GM12892 (cell line): ENCODE measurements at regions not wholly inside any gene's neighbourhood (a gene's known extent, or its start where the extent isn't known, plus 50 kb on each side); places are given as distances from the start of the nearest gene placed in this dataset.

Experiments
- DNase-seq: peaks from one replicate; pipeline ENCODE4 v3.0.0; 2011; ENCODE audit not compliant: insufficient read length
- FAIRE-seq: peaks from 2 replicates; lab custom pipeline; 2011; peaks lifted over from hg19 to GRCh38; lab: Jason Lieb, UNC
- POLR2A ChIP-seq: IDR thresholded peaks from 2 replicates; pipeline ENCODE4 v1.6.1; 2011; ENCODE audit warnings: low read depth, low read length, control low read depth
- POLR2AphosphoS5 ChIP-seq: IDR thresholded peaks from 2 replicates; pipeline ENCODE4 v1.6.1; 2011; ENCODE audit warnings: low read depth, low read length, control low read depth
- TAF1 ChIP-seq: IDR thresholded peaks from 2 replicates; pipeline ENCODE4 v1.6.1; 2011; ENCODE audit warnings: low read depth, mild to moderate bottlenecking, control low read depth, low read length, borderline replicate concordance

GRCh38 chr2:142544173-142544572 lies 333.3 kb upstream of the KYNU start:
- TF ChIP-seq TAF1 (no peak), POLR2A (no peak), POLR2AphosphoS5 (no peak)
- no peak for FAIRE-seq
- DNase-seq, result no peak

GRCh38 chr2:142542431-142542910 lies 335.0 kb upstream of the KYNU start:
- TF ChIP-seq POLR2A (no peak), POLR2AphosphoS5 (no peak), TAF1 (no peak)
- DNase-seq, result no peak
- no peak for FAIRE-seq

- DNase-seq (no peak), FAIRE-seq (no peak)
- TF ChIP-seq POLR2A, result no peak
- no peak for TF ChIP-seq POLR2AphosphoS5
- no peak for TF ChIP-seq TAF1
Measured at GRCh38 chr2:142536966-142537365, 340.5 kb upstream of the KYNU start.

- no peak for FAIRE-seq
- no peak for TF ChIP-seq POLR2A
- TF ChIP-seq TAF1, result no peak
- no peak for TF ChIP-seq POLR2AphosphoS5
- no peak for DNase-seq
Measured at GRCh38 chr2:142536492-142536891, 341.0 kb upstream of the KYNU start.

GRCh38 chr2:142535311-142535710 lies 342.2 kb upstream of the KYNU start:
- TF ChIP-seq POLR2A (no peak), POLR2AphosphoS5 (no peak), TAF1 (no peak)
- no peak for DNase-seq
- FAIRE-seq, result no peak

GRCh38 chr2:142533177-142533576 lies 344.3 kb upstream of the KYNU start:
- TF ChIP-seq TAF1, result no peak
- TF ChIP-seq POLR2AphosphoS5, result no peak
- no peak for TF ChIP-seq POLR2A
- FAIRE-seq, result no peak
- DNase-seq, result no peak

- no peak for FAIRE-seq
- DNase-seq, result no peak
- no peak for TF ChIP-seq POLR2A
- no peak for TF ChIP-seq TAF1
- TF ChIP-seq POLR2AphosphoS5, result no peak
Measured at GRCh38 chr2:142531377-142531776, 346.1 kb upstream of the KYNU start.

- FAIRE-seq, result no peak
- no peak for DNase-seq
- no peak for TF ChIP-seq POLR2AphosphoS5
Measured at GRCh38 chr2:142525720-142526119, 351.7 kb upstream of the KYNU start.

- no peak for FAIRE-seq
- TF ChIP-seq POLR2AphosphoS5 (no peak), TAF1 (no peak), POLR2A (no peak)
Measured at GRCh38 chr2:142521492-142521891, 356.0 kb upstream of the KYNU start.

GRCh38 chr2:142515493-142515892 lies 362.0 kb upstream of the KYNU start:
- no peak for DNase-seq
- FAIRE-seq, result no peak
- no peak for TF ChIP-seq POLR2A
- TF ChIP-seq POLR2AphosphoS5, result no peak
- TF ChIP-seq TAF1, result no peak

More at GRCh38 chr2:142521492-142521891, 356.0 kb upstream of the KYNU start:
- DNase-seq, result no peak

GRCh38 chr2:142509401-142509800 lies 368.1 kb upstream of the KYNU start:
- no peak for FAIRE-seq
- TF ChIP-seq POLR2AphosphoS5, result no peak
- TF ChIP-seq POLR2A, result no peak
- TF ChIP-seq TAF1, result no peak

GRCh38 chr2:142504754-142505153 lies 372.7 kb upstream of the KYNU start:
- DNase-seq (no peak), FAIRE-seq (no peak)
- TF ChIP-seq POLR2AphosphoS5, result no peak
- TF ChIP-seq POLR2A, result no peak
- TF ChIP-seq TAF1, result no peak

More at GRCh38 chr2:142509401-142509800, 368.1 kb upstream of the KYNU start:
- DNase-seq, result no peak

- no peak for FAIRE-seq
- DNase-seq, result no peak
- TF ChIP-seq POLR2A (no peak), POLR2AphosphoS5 (no peak)
Measured at GRCh38 chr2:142502402-142502801, 371.6 kb upstream of the LRP1B start.
